MM.1S (cell line): ENCODE measurements at regions not wholly inside any gene's neighbourhood (a gene's known extent, or its start where the extent isn't known, plus 50 kb on each side); places are given as distances from the start of the nearest gene placed in this dataset.

Experiments used
- DNase-seq: peaks from one replicate; pipeline ENCODE4 v3.0.0-alpha.2; 2015
- H2AFZ ChIP-seq: fragments of 300-600 bp; sonication (generic); 2 replicates; pipeline ENCODE4 v1.6.0; 2016; ENCODE audit warnings: antibody characterized with exemption, low read length
- H3F3A ChIP-seq: fragments of 300-600 bp; sonication (generic); 2 replicates; pipeline ENCODE4 v1.6.1; 2016; ENCODE audit warnings: mild to moderate bottlenecking, antibody characterized with exemption, low read length, moderate library complexity, mixed read lengths; ENCODE audit not compliant: insufficient read depth
- H3K27ac ChIP-seq: fragments of 300-600 bp; sonication (generic); 2 replicates; pipeline ENCODE4 v1.5.1; 2016; ENCODE audit warnings: mild to moderate bottlenecking, low read length
- H3K27me3 ChIP-seq: fragments of 300-600 bp; sonication (generic); replicated peaks from 2 replicates; pipeline ENCODE4 v1.6.0; 2016; ENCODE audit warnings: low read length; ENCODE audit not compliant: insufficient read depth
- H3K36me3 ChIP-seq: fragments of 300-600 bp; sonication (generic); replicated peaks from 2 replicates; pipeline ENCODE4 v1.6.1; 2016; ENCODE audit warnings: mild to moderate bottlenecking, low read length, mixed read lengths; ENCODE audit not compliant: insufficient read depth
- H3K4me1 ChIP-seq: fragments of 300-600 bp; sonication (generic); 2 replicates; pipeline ENCODE4 v1.6.1; 2016; ENCODE audit warnings: low read length, mixed read lengths
- H3K4me2 ChIP-seq: fragments of 300-600 bp; sonication (generic); 2 replicates; pipeline ENCODE4 v1.6.0; 2016; ENCODE audit warnings: low read depth, low read length
- H3K4me3 ChIP-seq: fragments of 300-600 bp; sonication (generic); 2 replicates; pipeline ENCODE4 v1.5.1; 2016; ENCODE audit warnings: low read length, mixed read lengths
- H3K79me2 ChIP-seq: fragments of 300-600 bp; sonication (generic); 2 replicates; pipeline ENCODE4 v1.6.1; 2016; ENCODE audit warnings: mixed run types, low read length, mixed read lengths
- H3K9ac ChIP-seq: fragments of 300-600 bp; sonication (generic); 2 replicates; pipeline ENCODE4 v1.6.1; 2016; ENCODE audit warnings: low read length, mixed read lengths
- H3K9me2 ChIP-seq: fragments of 300-600 bp; sonication (generic); replicated peaks from 2 replicates; pipeline ENCODE4 v1.6.1; 2016; ENCODE audit warnings: mild to moderate bottlenecking, low read length, mixed read lengths; ENCODE audit not compliant: insufficient read depth
- H3K9me3 ChIP-seq: fragments of 300-600 bp; sonication (generic); replicated peaks from 2 replicates; pipeline ENCODE4 v1.6.1; 2016; ENCODE audit warnings: mild to moderate bottlenecking, low read length, mixed read lengths; ENCODE audit not compliant: insufficient read depth
- H4K20me1 ChIP-seq: fragments of 300-600 bp; sonication (generic); 2 replicates; pipeline ENCODE4 v1.6.1; 2016; ENCODE audit warnings: mild to moderate bottlenecking, low read length, moderate library complexity, mixed read lengths; ENCODE audit not compliant: insufficient read depth
- EZH2 ChIP-seq: fragments of 300-600 bp; sonication (generic); optimal IDR thresholded peaks from 2 replicates; pipeline ENCODE3; 2017; ENCODE audit warnings: low read depth, mild to moderate bottlenecking, antibody characterized with exemption, low read length, mixed read lengths
- EZH2phosphoT487 ChIP-seq: fragments of 300-600 bp; sonication (generic); IDR thresholded peaks from 2 replicates; pipeline ENCODE4 v1.6.1; 2018; ENCODE audit warnings: antibody characterized with exemption, low read length
- TF ChIP-seq, protein P1 (sequence below): fragments of 300-600 bp; sonication (generic); IDR thresholded peaks from 2 replicates; pipeline ENCODE4 v1.5.1; 2016; ENCODE audit warnings: antibody characterized with exemption, low read length, mixed read lengths

- no peaks in the 10 kb centered on the region for H3K4me1 ChIP-seq
- H3K79me2 ChIP-seq, result no peaks in the 10 kb centered on the region
- DNase-seq, result no peak
- no peak overlapping the region for H3K27ac ChIP-seq
- no peak overlapping the region for H3K4me3 ChIP-seq
- no peak overlapping the region for H2AFZ ChIP-seq
- no peaks in the 10 kb centered on the region for H3K9me3 ChIP-seq
- TF ChIP-seq EZH2, result no peak
- TF ChIP-seq, protein P1, sequence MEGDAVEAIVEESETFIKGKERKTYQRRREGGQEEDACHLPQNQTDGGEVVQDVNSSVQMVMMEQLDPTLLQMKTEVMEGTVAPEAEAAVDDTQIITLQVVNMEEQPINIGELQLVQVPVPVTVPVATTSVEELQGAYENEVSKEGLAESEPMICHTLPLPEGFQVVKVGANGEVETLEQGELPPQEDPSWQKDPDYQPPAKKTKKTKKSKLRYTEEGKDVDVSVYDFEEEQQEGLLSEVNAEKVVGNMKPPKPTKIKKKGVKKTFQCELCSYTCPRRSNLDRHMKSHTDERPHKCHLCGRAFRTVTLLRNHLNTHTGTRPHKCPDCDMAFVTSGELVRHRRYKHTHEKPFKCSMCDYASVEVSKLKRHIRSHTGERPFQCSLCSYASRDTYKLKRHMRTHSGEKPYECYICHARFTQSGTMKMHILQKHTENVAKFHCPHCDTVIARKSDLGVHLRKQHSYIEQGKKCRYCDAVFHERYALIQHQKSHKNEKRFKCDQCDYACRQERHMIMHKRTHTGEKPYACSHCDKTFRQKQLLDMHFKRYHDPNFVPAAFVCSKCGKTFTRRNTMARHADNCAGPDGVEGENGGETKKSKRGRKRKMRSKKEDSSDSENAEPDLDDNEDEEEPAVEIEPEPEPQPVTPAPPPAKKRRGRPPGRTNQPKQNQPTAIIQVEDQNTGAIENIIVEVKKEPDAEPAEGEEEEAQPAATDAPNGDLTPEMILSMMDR, result no peak
- TF ChIP-seq EZH2phosphoT487, result no peak
- no peaks in the 10 kb centered on the region for H3F3A ChIP-seq
- no peaks in the 10 kb centered on the region for H4K20me1 ChIP-seq
- no peaks in the 10 kb centered on the region for H3K27me3 ChIP-seq
- no peak overlapping the region for H3K4me2 ChIP-seq
- H3K36me3 ChIP-seq, result no peaks in the 10 kb centered on the region
- H3K9me2 ChIP-seq, result no peaks in the 10 kb centered on the region
- no peak overlapping the region for H3K9ac ChIP-seq
Measured at GRCh38 chr1:82555501-82555900, 754.8 kb downstream of the ADGRL2 start.

DNA sequence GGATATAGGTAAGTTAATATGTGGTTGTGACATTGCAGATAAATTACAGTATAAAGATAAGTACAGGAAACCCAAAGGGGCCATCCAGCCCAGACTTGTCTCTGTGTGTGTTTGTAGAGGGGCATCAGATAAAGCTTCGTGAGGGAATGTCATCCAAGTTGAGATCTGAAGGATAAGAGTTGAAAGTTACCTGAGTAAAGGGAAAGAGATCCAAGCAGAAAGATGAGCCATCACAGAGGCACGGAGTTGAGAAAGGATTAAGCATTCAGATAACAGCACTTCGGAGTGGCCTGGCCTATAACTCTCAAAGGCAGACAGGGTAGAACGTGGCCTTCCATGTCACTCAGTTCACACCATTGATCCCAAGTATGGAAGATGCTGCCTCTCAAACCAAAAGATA is 749.1 kb downstream of the ADGRL2 start:
- no peaks in the 10 kb centered on the region for H3K36me3 ChIP-seq
- H3K79me2 ChIP-seq, result no peaks in the 10 kb centered on the region
- no peak overlapping the region for H3K4me2 ChIP-seq
- H2AFZ ChIP-seq, result no peak overlapping the region
- no peaks in the 10 kb centered on the region for H3K27me3 ChIP-seq
- H3K9me2 ChIP-seq, result no peaks in the 10 kb centered on the region
- no peaks in the 10 kb centered on the region for H3K4me1 ChIP-seq
- no peak overlapping the region for H3K9ac ChIP-seq
- no peaks in the 10 kb centered on the region for H3F3A ChIP-seq
- no peaks in the 10 kb centered on the region for H4K20me1 ChIP-seq
- no peak overlapping the region for H3K4me3 ChIP-seq
- H3K27ac ChIP-seq, result no peak overlapping the region
- DNase-seq, result no peak
- no peaks in the 10 kb centered on the region for H3K9me3 ChIP-seq
- no peak for TF ChIP-seq EZH2
- TF ChIP-seq, protein P1, result no peak
- TF ChIP-seq EZH2phosphoT487, result no peak

DNA sequence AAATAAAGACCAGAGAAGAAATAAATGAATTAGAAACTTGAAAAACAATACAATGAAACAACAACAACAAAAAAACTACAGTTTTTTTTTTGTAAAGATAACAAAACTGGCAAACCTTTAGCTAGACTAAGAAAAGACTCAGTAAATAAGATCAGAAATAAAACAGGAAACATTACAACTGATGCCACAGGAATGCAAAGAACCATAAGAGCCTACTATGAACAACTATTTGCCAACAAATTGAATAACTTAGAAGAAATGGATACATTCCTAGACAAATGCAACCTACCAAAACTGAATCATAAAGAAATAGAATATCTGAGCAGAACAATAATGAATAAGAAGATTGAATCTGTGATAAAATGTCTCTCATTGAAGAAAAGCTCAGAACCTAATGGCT is 742.0 kb downstream of the ADGRL2 start:
- Histone ChIP-seq H3K79me2 (no peaks in the 10 kb centered on the region), H3K9me2 (no peaks in the 10 kb centered on the region), H3K9ac (no peak overlapping the region), H3K9me3 (no peaks in the 10 kb centered on the region), H3K4me1 (peaks cover 6% of the 10 kb centered on the region), H3K36me3 (no peaks in the 10 kb centered on the region), H3K27me3 (no peaks in the 10 kb centered on the region), H3F3A (no peaks in the 10 kb centered on the region), H3K4me3 (no peak overlapping the region), H3K27ac (no peak overlapping the region), H4K20me1 (no peaks in the 10 kb centered on the region), H3K4me2 (no peak overlapping the region), H2AFZ (no peak overlapping the region)
- DNase-seq, result no peak
- no peak for TF ChIP-seq EZH2
- no peak for TF ChIP-seq EZH2phosphoT487
- TF ChIP-seq, protein P1, result no peak
